DND-41 (cell line): ENCODE measurements at regions not wholly inside any gene's neighbourhood (a gene's known extent, or its start where the extent isn't known, plus 50 kb on each side); places are given as distances from the start of the nearest gene placed in this dataset.

Experiments
- ATAC-seq: fragments of 200-7000 bp; cut with Tn5 transposase; 3 replicates; pipeline ENCODE4 v1.9.1; 2021; ENCODE audit warnings: low read depth; ENCODE audit not compliant: insufficient read depth
- DNase-seq: peaks from one replicate; pipeline ENCODE4 v3.0.0-alpha.2; 2020
- H2AFZ ChIP-seq: 2 replicates; pipeline ENCODE4 v1.6.0; 2012; ENCODE audit warnings: low read depth, low read length
- H3K27ac ChIP-seq: 2 replicates; pipeline ENCODE4 v1.5.1; 2012; ENCODE audit warnings: low read length, inconsistent platforms
- H3K27me3 ChIP-seq: fragments of 200-600 bp; sonication (generic); 2 replicates; pipeline ENCODE4 v1.6.0; 2012; ENCODE audit warnings: low read length, mild to moderate bottlenecking, inconsistent platforms; ENCODE audit not compliant: insufficient read depth, poor library complexity
- H3K36me3 ChIP-seq: 2 replicates; pipeline ENCODE4 v1.5.1; 2012; ENCODE audit warnings: low read length, inconsistent platforms; ENCODE audit not compliant: insufficient read depth
- H3K4me1 ChIP-seq: 2 replicates; pipeline ENCODE4 v1.5.1; 2012; ENCODE audit warnings: mild to moderate bottlenecking, low read length; ENCODE audit not compliant: insufficient read depth
- H3K4me2 ChIP-seq: 2 replicates; pipeline ENCODE4 v1.6.0; 2012; ENCODE audit warnings: mild to moderate bottlenecking, moderate library complexity, low read length, inconsistent platforms; ENCODE audit not compliant: insufficient read depth
- H3K4me3 ChIP-seq, 2 experiments: fragments of 200-600 bp in 1 of 2; shearing (Covaris generic) in 1 of 2; 2 replicates each; pipeline ENCODE4 v1.5.1; 2012 to 2016; ENCODE audit warnings: inconsistent platforms in 2 of 2, low read length in 2 of 2, mild to moderate bottlenecking in 2 of 2, low read depth in 1 of 2, moderate library complexity in 1 of 2
- H3K79me2 ChIP-seq: 2 replicates; pipeline ENCODE4 v1.6.0; 2012; ENCODE audit warnings: low read length, inconsistent platforms; ENCODE audit not compliant: insufficient read depth
- H3K9ac ChIP-seq: 2 replicates; pipeline ENCODE4 v1.6.0; 2012; ENCODE audit warnings: low read depth, mild to moderate bottlenecking, inconsistent platforms, low read length, moderate library complexity
- H3K9me3 ChIP-seq: 2 replicates; pipeline ENCODE4 v1.5.1; 2012; ENCODE audit warnings: low read length, moderate library complexity, mild to moderate bottlenecking, inconsistent platforms; ENCODE audit not compliant: insufficient read depth, severe bottlenecking
- H4K20me1 ChIP-seq: 2 replicates; pipeline ENCODE4 v1.6.0; 2012; ENCODE audit warnings: low read length; ENCODE audit not compliant: insufficient read depth
- CTCF ChIP-seq: IDR thresholded peaks from 2 replicates; pipeline ENCODE4 v1.5.1; 2012; ENCODE audit warnings: borderline replicate concordance, low read length, moderate library complexity, mild to moderate bottlenecking; ENCODE audit not compliant: poor library complexity, severe bottlenecking; ENCODE audit errors: extremely low read depth
- EZH2 ChIP-seq: IDR thresholded peaks from 3 replicates; pipeline ENCODE4 v1.6.1; 2012; ENCODE audit warnings: borderline replicate concordance, low read depth, mild to moderate bottlenecking, moderate library complexity, low read length, inconsistent platforms; ENCODE audit not compliant: severe bottlenecking

GRCh38 chr4:128635955-128636560, 173.4 kb upstream of the JADE1 start:
- no peaks in the 10 kb centered on the region for H3K36me3 ChIP-seq
- H3K79me2 ChIP-seq = no peaks in the 10 kb centered on the region
- H3K4me3 ChIP-seq = no peak overlapping the region
- DNase-seq = no peak
- no peak overlapping the region for H2AFZ ChIP-seq
- no peak overlapping the region for H3K9ac ChIP-seq
- no peak overlapping the region for H3K27ac ChIP-seq
- H3K4me1 ChIP-seq = no peaks in the 10 kb centered on the region
- no peak for TF ChIP-seq CTCF
- no peak for TF ChIP-seq EZH2
- H4K20me1 ChIP-seq = no peaks in the 10 kb centered on the region
- ATAC-seq = no peak
- no peaks in the 10 kb centered on the region for H3K9me3 ChIP-seq
- no peak overlapping the region for H3K4me2 ChIP-seq
- no peaks in the 10 kb centered on the region for H3K27me3 ChIP-seq

GRCh38 chr4:128635141-128635954, 174.2 kb upstream of the JADE1 start:
- H3K27me3 ChIP-seq = no peaks in the 10 kb centered on the region
- H3K9me3 ChIP-seq = no peaks in the 10 kb centered on the region
- no peaks in the 10 kb centered on the region for H3K36me3 ChIP-seq
- no peak overlapping the region for H3K4me3 ChIP-seq
- no peak overlapping the region for H3K4me2 ChIP-seq
- no peaks in the 10 kb centered on the region for H3K79me2 ChIP-seq
- H3K4me1 ChIP-seq = no peaks in the 10 kb centered on the region
- no peak overlapping the region for H3K27ac ChIP-seq
- ATAC-seq = no peak
- no peak for DNase-seq
- no peaks in the 10 kb centered on the region for H4K20me1 ChIP-seq
- no peak overlapping the region for H2AFZ ChIP-seq
- TF ChIP-seq CTCF (no peak), EZH2 (no peak)
- no peak overlapping the region for H3K9ac ChIP-seq

- no peaks in the 10 kb centered on the region for H3K36me3 ChIP-seq
- H3K27ac ChIP-seq = no peak overlapping the region
- H3K27me3 ChIP-seq = no peaks in the 10 kb centered on the region
- no peak overlapping the region for H2AFZ ChIP-seq
- H3K9me3 ChIP-seq = no peaks in the 10 kb centered on the region
- TF ChIP-seq EZH2 (no peak), CTCF (no peak)
- DNase-seq (no peak), ATAC-seq (no peak)
- no peak overlapping the region for H3K4me3 ChIP-seq
- no peaks in the 10 kb centered on the region for H4K20me1 ChIP-seq
- no peak overlapping the region for H3K9ac ChIP-seq
- H3K4me2 ChIP-seq = no peak overlapping the region
- H3K4me1 ChIP-seq = no peaks in the 10 kb centered on the region
- no peaks in the 10 kb centered on the region for H3K79me2 ChIP-seq
Observed at GRCh38 chr4:128633067-128633466, 176.4 kb upstream of the JADE1 start.
